ENCODE measurements at regions not wholly inside any gene's neighbourhood (a gene's known extent, or its start where the extent isn't known, plus 50 kb on each side); places are given as distances from the start of the nearest gene placed in this dataset.

- intact Hi-C loops (cut with DNase I; ENCODE audit: low total_unique reads) = no loop called here
- DNase-seq = no peak
- H3K4me3 ChIP-seq = no peak overlapping the region
Observed at GRCh38 chr1:67630438-67631045, 54.5 kb upstream of the GADD45A start.

GRCh38 chr1:67632356-67632755, 52.6 kb upstream of the GADD45A start:
- H3K27ac ChIP-seq = no peak overlapping the region
- no peaks in the 10 kb centered on the region for H3K36me3 ChIP-seq
- H3K9me3 ChIP-seq = no peaks in the 10 kb centered on the region
- no peaks in the 10 kb centered on the region for H3K27me3 ChIP-seq
- H3K4me1 ChIP-seq = no peaks in the 10 kb centered on the region
- intact Hi-C loops (cut with DNase I; ENCODE audit: low total_unique reads) = no loop called here
- H3K4me3 ChIP-seq = no peak overlapping the region
- DNase-seq = no peak
- no peak for TF ChIP-seq CTCF (IDR thresholded peaks at IDR 0.05)
- TF ChIP-seq POLR2A (IDR thresholded peaks at IDR 0.05) = no peak

More at GRCh38 chr1:67630438-67631045, 54.5 kb upstream of the GADD45A start:
- TF ChIP-seq POLR2A (IDR thresholded peaks at IDR 0.05) (no peak), CTCF (IDR thresholded peaks at IDR 0.05) (no peak)
- no peaks in the 10 kb centered on the region for H3K4me1 ChIP-seq
- no peaks in the 10 kb centered on the region for H3K36me3 ChIP-seq
- no peak overlapping the region for H3K27ac ChIP-seq
- no peaks in the 10 kb centered on the region for H3K27me3 ChIP-seq
- H3K9me3 ChIP-seq = no peaks in the 10 kb centered on the region

- Histone ChIP-seq H3K4me1 (no peaks in the 10 kb centered on the region), H3K36me3 (no peaks in the 10 kb centered on the region), H3K27ac (no peak overlapping the region), H3K4me3 (no peak overlapping the region), H3K9me3 (no peaks in the 10 kb centered on the region), H3K27me3 (no peaks in the 10 kb centered on the region)
- TF ChIP-seq POLR2A (IDR thresholded peaks at IDR 0.05) = no peak
- TF ChIP-seq CTCF (IDR thresholded peaks at IDR 0.05) = no peak
- intact Hi-C loops (cut with DNase I; ENCODE audit: low total_unique reads) = no loop called here
- no peak for DNase-seq
Observed at GRCh38 chr1:67632811-67633655, 52.0 kb upstream of the GADD45A start.

GRCh38 chr1:67634396-67634935, 50.5 kb upstream of the GADD45A start:
- no peak overlapping the region for H3K4me3 ChIP-seq
- DNase-seq = no peak
- H3K36me3 ChIP-seq = no peaks in the 10 kb centered on the region
- no peaks in the 10 kb centered on the region for H3K4me1 ChIP-seq
- no peaks in the 10 kb centered on the region for H3K27me3 ChIP-seq
- no peaks in the 10 kb centered on the region for H3K9me3 ChIP-seq
- intact Hi-C loops (cut with DNase I; ENCODE audit: low total_unique reads) = no loop called here
- H3K27ac ChIP-seq = no peak overlapping the region
- TF ChIP-seq CTCF (IDR thresholded peaks at IDR 0.05) (no peak), POLR2A (IDR thresholded peaks at IDR 0.05) (no peak)
